Right atrium auricular region (tissue), 2 donors: ENCODE measurements at regions not wholly inside any gene's neighbourhood (a gene's known extent, or its start where the extent isn't known, plus 50 kb on each side); places are given as distances from the start of the nearest gene placed in this dataset.

ENCODE experiments used
- DNase-seq: peaks from one replicate; pipeline ENCODE4 v3.0.0-alpha.2; 2019; ENCODE audit warnings: low spot score
- H3K27ac ChIP-seq, 2 donors: fragments of 200-600 bp; sonication (generic); 1 replicate in 1 of 2; 2 replicates in 1 of 2; pipeline ENCODE4 v1.5.1; 2016 to 2019
- H3K27me3 ChIP-seq, 2 donors: fragments of 200-600 bp; sonication (generic); one replicate each; pipeline versions ENCODE4 v1.5.1 to v1.6.0; 2017 to 2019
- H3K36me3 ChIP-seq: fragments of 200-600 bp; sonication (generic); one replicate; pipeline ENCODE4 v1.5.1; 2016
- H3K4me1 ChIP-seq, 2 donors: fragments of 200-600 bp; sonication (generic); one replicate each; pipeline versions ENCODE4 v1.5.1 to v1.6.0; 2017 to 2019
- H3K4me3 ChIP-seq, 2 donors: fragments of 200-600 bp; sonication (generic); 1 replicate in 1 of 2; 2 replicates in 1 of 2; pipeline ENCODE4 v1.5.1; 2017 to 2019; ENCODE audit warnings: mild to moderate bottlenecking in 1 of 2, moderate library complexity in 1 of 2
- H3K9me3 ChIP-seq, 2 donors: fragments of 200-600 bp; sonication (generic); one replicate each; pipeline ENCODE4 v1.5.1; 2019
- CTCF ChIP-seq, 2 donors: fragments of 200-600 bp; sonication (generic); IDR thresholded peaks; one replicate each; pipeline ENCODE4 v1.5.1; 2019; ENCODE audit warnings: antibody characterized with exemption in 2 of 2

GRCh38 chr18:78543201-78543725, 436.4 kb upstream of the SALL3 start:
- peak; percentile 7 for DNase-seq
- H3K27me3 ChIP-seq, result no peaks in the 10 kb centered on the region
- no peaks in the 10 kb centered on the region for H3K36me3 ChIP-seq
- no peaks in the 10 kb centered on the region for H3K4me1 ChIP-seq
- H3K4me3 ChIP-seq, result no peak overlapping the region
- H3K9me3 ChIP-seq, result no peaks in the 10 kb centered on the region
- no peak overlapping the region for H3K27ac ChIP-seq
- no peak for TF ChIP-seq CTCF (IDR thresholded peaks at IDR 0.05)

DNA sequence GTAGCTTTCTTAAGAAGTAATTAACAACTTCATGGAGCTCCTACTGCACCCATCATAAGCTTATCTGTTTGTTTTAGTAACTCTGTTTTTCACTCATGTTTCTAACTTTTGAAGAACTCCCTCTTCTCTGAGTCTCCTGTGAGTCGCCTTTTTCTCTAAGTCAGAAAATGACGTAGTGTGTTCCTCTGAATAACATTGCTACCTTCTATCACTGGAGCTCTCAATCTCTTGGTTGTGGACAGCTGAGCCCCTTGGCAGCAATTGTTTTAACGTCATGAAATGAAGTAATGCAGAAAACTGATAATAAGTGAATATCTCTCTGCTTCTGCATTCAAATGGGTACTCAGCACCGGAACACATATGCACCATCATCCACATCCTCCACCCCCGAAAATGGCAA, 433.3 kb upstream of the SALL3 start:
- H3K27me3 ChIP-seq, result no peaks in the 10 kb centered on the region
- DNase-seq, result no peak
- no peak overlapping the region for H3K4me3 ChIP-seq
- H3K4me1 ChIP-seq, result no peaks in the 10 kb centered on the region
- no peak for TF ChIP-seq CTCF (IDR thresholded peaks at IDR 0.05)
- no peaks in the 10 kb centered on the region for H3K36me3 ChIP-seq
- H3K9me3 ChIP-seq, result no peaks in the 10 kb centered on the region
- H3K27ac ChIP-seq, result peak overlapping the region in 1 of 2 donors; percentile 18

DNA sequence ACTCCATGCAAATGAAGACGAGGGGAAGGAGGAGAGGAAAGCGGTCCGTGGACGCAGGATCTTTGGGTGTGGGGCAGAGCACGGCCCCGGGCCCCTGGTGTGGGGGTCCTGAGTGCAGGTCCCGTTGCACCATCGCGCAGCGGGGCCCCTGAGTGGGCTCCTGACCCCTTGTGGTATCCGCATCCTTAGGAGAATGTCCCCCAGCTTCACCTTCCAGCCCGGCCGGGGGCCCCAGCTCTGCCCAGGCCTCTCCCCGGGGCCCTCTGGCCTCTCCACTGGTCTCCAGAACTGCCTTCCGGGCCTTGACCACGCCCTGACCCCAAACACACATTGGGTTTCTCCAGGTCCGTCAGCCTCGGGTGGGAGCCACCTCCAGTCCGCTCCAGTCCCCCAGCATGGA, 431.8 kb upstream of the SALL3 start:
- Histone ChIP-seq H3K27me3 (no peaks in the 10 kb centered on the region), H3K27ac (no peak overlapping the region), H3K9me3 (no peaks in the 10 kb centered on the region), H3K36me3 (no peaks in the 10 kb centered on the region), H3K4me1 (no peaks in the 10 kb centered on the region), H3K4me3 (no peak overlapping the region)
- TF ChIP-seq CTCF (IDR thresholded peaks at IDR 0.05), result no peak
- DNase-seq, result no peak

DNA sequence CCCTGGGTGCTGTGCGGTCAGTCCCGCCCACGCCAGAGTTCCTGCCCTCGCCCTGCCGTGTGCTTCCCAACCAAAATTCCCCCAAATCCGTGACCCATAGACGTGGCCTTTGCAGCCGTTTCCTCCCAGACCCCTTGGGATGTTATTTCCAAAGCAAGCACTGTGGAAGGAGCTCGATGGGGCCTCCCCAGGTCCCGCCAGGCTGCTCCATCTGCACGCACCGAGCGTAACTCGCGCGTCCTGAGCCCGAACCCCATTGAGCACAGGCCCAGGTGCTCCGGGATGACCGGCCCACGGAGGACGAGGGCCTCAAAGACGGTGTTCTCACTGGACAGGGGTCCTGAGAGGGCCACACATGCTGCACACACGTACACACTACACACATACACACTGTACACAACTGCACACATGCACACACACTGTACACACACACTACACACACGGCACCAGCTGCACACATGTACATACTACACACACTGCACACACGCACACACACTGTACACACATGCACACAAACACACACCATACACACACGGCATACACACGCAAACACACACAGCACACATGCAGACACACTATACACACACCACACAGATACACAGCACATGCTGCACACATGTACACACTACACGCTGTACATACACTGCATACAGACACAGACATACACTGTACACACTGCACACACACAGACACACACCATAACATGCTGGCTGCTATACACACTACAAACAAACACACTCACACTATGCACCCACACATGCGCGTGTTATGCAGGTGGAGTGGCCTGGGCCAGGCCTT, 431.2 kb upstream of the SALL3 start:
- no peak for TF ChIP-seq CTCF (IDR thresholded peaks at IDR 0.05)
- Histone ChIP-seq H3K4me3 (no peak overlapping the region), H3K27me3 (no peaks in the 10 kb centered on the region), H3K4me1 (no peaks in the 10 kb centered on the region), H3K9me3 (no peaks in the 10 kb centered on the region), H3K36me3 (no peaks in the 10 kb centered on the region), H3K27ac (no peak overlapping the region)
- no peak for DNase-seq

- Histone ChIP-seq H3K4me1 (no peaks in the 10 kb centered on the region), H3K27ac (no peak overlapping the region), H3K9me3 (peaks cover 6 to 9% of the 10 kb centered on the region in 2 donors), H3K36me3 (no peaks in the 10 kb centered on the region), H3K27me3 (no peaks in the 10 kb centered on the region), H3K4me3 (no peak overlapping the region)
- DNase-seq, result no peak
- no peak for TF ChIP-seq CTCF (IDR thresholded peaks at IDR 0.05)
Observed at GRCh38 chr18:78549971-78550370, 429.6 kb upstream of the SALL3 start.
